CD14-positive monocyte (primary cell): ENCODE measurements at regions not wholly inside any gene's neighbourhood (a gene's known extent, or its start where the extent isn't known, plus 50 kb on each side); places are given as distances from the start of the nearest gene placed in this dataset.
"Not testable (repeated sequence)": the region's sequence is repeated elsewhere in the genome, so short reads cannot be mapped to it uniquely, and the experiment has no call there.

Source experiments
- DNase-seq, 3 donors: peaks; one replicate each; pipeline ENCODE4 v3.0.0-alpha.2; 2011 to 2022
- H2AFZ ChIP-seq: 2 replicates; pipeline ENCODE4 v1.6.0; 2012; ENCODE audit warnings: mild to moderate bottlenecking, low read depth, low read length, inconsistent platforms; ENCODE audit not compliant: insufficient read depth, poor library complexity, severe bottlenecking
- H3K27ac ChIP-seq, 2 donors: 1 replicate in 1 of 2; 2 replicates in 1 of 2; pipeline ENCODE4 v1.5.1; 2012 to 2013; ENCODE audit warnings: low read length in 2 of 2, control low read depth in 1 of 2, inconsistent platforms in 1 of 2, low read depth in 1 of 2, mild to moderate bottlenecking in 1 of 2
- H3K27me3 ChIP-seq, 2 donors: one replicate each; pipeline versions ENCODE4 v1.6.0 to v1.6.1; 2011 to 2013; ENCODE audit warnings: low read length in 2 of 2; ENCODE audit not compliant: control insufficient read depth in 2 of 2, insufficient read depth in 2 of 2
- H3K36me3 ChIP-seq, 2 donors: replicated peaks in 1 of 2; 1 replicate in 1 of 2; 2 replicates in 1 of 2; pipeline versions ENCODE4 v1.5.1 to v1.6.1; 2012 to 2013; ENCODE audit warnings: low read length in 2 of 2, control low read depth in 1 of 2, inconsistent platforms in 1 of 2, mild to moderate bottlenecking in 1 of 2; ENCODE audit not compliant: insufficient read depth in 2 of 2, control insufficient read depth in 1 of 2
- H3K4me1 ChIP-seq, 2 donors: 1 replicate in 1 of 2; 2 replicates in 1 of 2; pipeline versions ENCODE4 v1.5.1 to v1.6.1; 2012 to 2013; ENCODE audit warnings: low read length in 2 of 2, control low read depth in 1 of 2, inconsistent platforms in 1 of 2, mild to moderate bottlenecking in 1 of 2, moderate library complexity in 1 of 2; ENCODE audit not compliant: insufficient read depth in 2 of 2, control insufficient read depth in 1 of 2
- H3K4me2 ChIP-seq: replicated peaks from 2 replicates; pipeline ENCODE3; 2012; ENCODE audit warnings: low read length, moderate library complexity, mild to moderate bottlenecking; ENCODE audit not compliant: poor library complexity, severe bottlenecking; ENCODE audit errors: extremely low read depth
- H3K4me3 ChIP-seq, 3 experiments: fragments of 200-600 bp in 1 of 3; sonication (generic) in 1 of 3; replicated peaks in 1 of 3; 1 replicate in 2 of 3; 2 replicates in 1 of 3; pipeline ENCODE4 v1.5.1; 2011 to 2013; ENCODE audit warnings: low read length in 3 of 3, mild to moderate bottlenecking in 3 of 3, control low read depth in 2 of 3, low read depth in 2 of 3, inconsistent platforms in 1 of 3, moderate library complexity in 1 of 3
- H3K79me2 ChIP-seq: 2 replicates; pipeline ENCODE4 v1.6.0; 2012; ENCODE audit warnings: mild to moderate bottlenecking, control low read depth, inconsistent platforms, low read length, moderate library complexity; ENCODE audit not compliant: insufficient read depth
- H3K9ac ChIP-seq: 2 replicates; pipeline ENCODE4 v1.6.0; 2017; ENCODE audit warnings: low read length, mild to moderate bottlenecking; ENCODE audit not compliant: insufficient read depth, poor library complexity, severe bottlenecking
- H3K9me3 ChIP-seq, 2 donors: replicated peaks in 1 of 2; 1 replicate in 1 of 2; 2 replicates in 1 of 2; pipeline versions ENCODE4 v1.5.1 to v1.6.1; 2012 to 2013; ENCODE audit warnings: low read length in 2 of 2, control low read depth in 1 of 2; ENCODE audit not compliant: control insufficient read depth in 1 of 2, insufficient read depth in 1 of 2
- H4K20me1 ChIP-seq: 2 replicates; pipeline ENCODE4 v1.6.0; 2012; ENCODE audit warnings: mild to moderate bottlenecking, low read length, control low read depth, moderate library complexity; ENCODE audit not compliant: insufficient read depth
- H3K27ac Mint-ChIP-seq, 7 donors: one replicate each; pipeline ENCODE4 v1.8.0; 2020; ENCODE audit warnings: mild to moderate bottlenecking in 7 of 7, mixed read lengths in 7 of 7, moderate library complexity in 6 of 7, inconsistent platforms in 2 of 7
- H3K27me3 Mint-ChIP-seq, 3 donors: one replicate each; pipeline ENCODE4 v1.8.0; 2021 to 2022; ENCODE audit warnings: low read depth in 3 of 3, mild to moderate bottlenecking in 3 of 3, mixed read lengths in 3 of 3, moderate library complexity in 3 of 3, inconsistent platforms in 1 of 3
- H3K36me3 Mint-ChIP-seq, 2 donors: one replicate each; pipeline ENCODE4 v1.8.0; 2020; ENCODE audit warnings: mixed read lengths in 2 of 2, inconsistent platforms in 1 of 2, mild to moderate bottlenecking in 1 of 2
- H3K4me1 Mint-ChIP-seq: one replicate; pipeline ENCODE4 v1.8.0; 2020; ENCODE audit warnings: mild to moderate bottlenecking, mixed read lengths
- H3K4me3 Mint-ChIP-seq, 2 donors: one replicate each; pipeline ENCODE4 v1.8.0; 2020; ENCODE audit warnings: mild to moderate bottlenecking in 2 of 2, mixed read lengths in 2 of 2, moderate library complexity in 1 of 2
- H3K9me3 Mint-ChIP-seq, 7 donors: one replicate each; pipeline ENCODE4 v1.8.0; 2020 to 2022; ENCODE audit warnings: mixed read lengths in 7 of 7, mild to moderate bottlenecking in 6 of 7, moderate library complexity in 6 of 7, inconsistent platforms in 2 of 7
- WGBS: methylation state at CpG from one replicate; pipeline ENCODE4 v1.1.5; 2013; ENCODE audit warnings: missing lambda C conversion rate; ENCODE audit not compliant: insufficient coverage; 5-methylcytosine and 5-hydroxymethylcytosine counted together
- intact Hi-C, 2 donors: fragments of 100-400 bp; cut with micrococcal nuclease; formaldehyde crosslinking; loops; one replicate each; pipeline versions ENCODE4 v1.15.0 to v1.15.1; 2023
- TF ChIP-seq, protein P1 (sequence below): fragments of 200-600 bp; IDR thresholded peaks from one replicate; pipeline ENCODE4 v1.8.0; 2022; ENCODE audit warnings: antibody characterized with exemption, mild to moderate bottlenecking

DNA sequence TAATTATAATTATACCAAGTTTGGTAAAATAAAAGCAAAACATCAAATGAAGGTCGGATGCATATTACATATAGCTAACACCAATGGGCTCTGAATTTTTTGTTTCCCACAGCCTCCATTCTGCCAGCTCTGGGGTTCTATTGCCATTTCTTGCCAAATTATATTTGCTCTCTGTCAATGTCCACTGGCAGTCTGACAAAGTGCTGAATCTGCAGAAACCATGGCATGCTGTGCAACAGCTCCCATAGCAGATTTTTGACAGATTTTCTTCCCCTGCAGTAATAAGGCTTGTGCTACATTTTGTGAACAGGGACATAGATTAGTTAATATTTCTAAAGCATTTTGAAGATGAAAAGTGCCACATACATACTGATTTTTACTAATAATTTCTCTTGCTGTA, 1102.1 kb downstream of the DIAPH3 start:
- Mint-ChIP-seq H3K4me3 (no peak overlapping the region), H3K4me1 (no peaks in the 10 kb centered on the region)
- no peaks in the 10 kb centered on the region for H4K20me1 ChIP-seq

DNA sequence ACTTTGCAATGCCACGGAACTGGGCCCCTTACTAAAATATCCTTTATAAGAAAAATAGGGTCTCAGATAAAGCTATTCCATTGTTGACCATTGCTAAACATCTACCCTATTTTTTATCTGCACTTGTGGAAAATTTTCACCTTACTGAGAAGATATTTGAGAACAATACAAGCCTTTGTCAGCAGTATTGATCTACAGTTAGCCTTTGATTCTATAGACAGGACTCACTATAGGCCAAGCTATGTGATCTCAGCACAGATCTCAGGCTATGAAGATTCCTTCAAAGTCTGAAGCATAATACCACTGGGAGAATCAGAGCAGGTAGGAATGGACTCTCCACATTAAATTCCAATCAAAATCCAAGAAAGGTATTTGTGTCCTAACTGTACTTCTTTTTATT, 1099.7 kb downstream of the DIAPH3 start:
- no peaks in the 10 kb centered on the region for H3K36me3 ChIP-seq
- Mint-ChIP-seq H3K9me3 (no peaks in the 10 kb centered on the region), H3K27me3 (no peaks in the 10 kb centered on the region), H3K27ac (no peak overlapping the region), H3K36me3 (no peaks in the 10 kb centered on the region), H3K4me1 (no peaks in the 10 kb centered on the region), H3K4me3 (no peak overlapping the region)
- H2AFZ ChIP-seq = no peak overlapping the region
- intact Hi-C loops = no loop called here
- no peaks in the 10 kb centered on the region for H3K27me3 ChIP-seq
- H3K4me3 ChIP-seq = no peak overlapping the region
- no peaks in the 10 kb centered on the region for H3K9me3 ChIP-seq
- H3K27ac ChIP-seq = no peak overlapping the region
- no peak overlapping the region for H3K9ac ChIP-seq
- no peak overlapping the region for H3K4me2 ChIP-seq
- H4K20me1 ChIP-seq = no peaks in the 10 kb centered on the region
- no CpG with 5 or more reads among the region's 1 CpG for WGBS
- H3K4me1 ChIP-seq = no peaks in the 10 kb centered on the region
- TF ChIP-seq, protein P1, sequence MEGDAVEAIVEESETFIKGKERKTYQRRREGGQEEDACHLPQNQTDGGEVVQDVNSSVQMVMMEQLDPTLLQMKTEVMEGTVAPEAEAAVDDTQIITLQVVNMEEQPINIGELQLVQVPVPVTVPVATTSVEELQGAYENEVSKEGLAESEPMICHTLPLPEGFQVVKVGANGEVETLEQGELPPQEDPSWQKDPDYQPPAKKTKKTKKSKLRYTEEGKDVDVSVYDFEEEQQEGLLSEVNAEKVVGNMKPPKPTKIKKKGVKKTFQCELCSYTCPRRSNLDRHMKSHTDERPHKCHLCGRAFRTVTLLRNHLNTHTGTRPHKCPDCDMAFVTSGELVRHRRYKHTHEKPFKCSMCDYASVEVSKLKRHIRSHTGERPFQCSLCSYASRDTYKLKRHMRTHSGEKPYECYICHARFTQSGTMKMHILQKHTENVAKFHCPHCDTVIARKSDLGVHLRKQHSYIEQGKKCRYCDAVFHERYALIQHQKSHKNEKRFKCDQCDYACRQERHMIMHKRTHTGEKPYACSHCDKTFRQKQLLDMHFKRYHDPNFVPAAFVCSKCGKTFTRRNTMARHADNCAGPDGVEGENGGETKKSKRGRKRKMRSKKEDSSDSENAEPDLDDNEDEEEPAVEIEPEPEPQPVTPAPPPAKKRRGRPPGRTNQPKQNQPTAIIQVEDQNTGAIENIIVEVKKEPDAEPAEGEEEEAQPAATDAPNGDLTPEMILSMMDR = no peak
- H3K79me2 ChIP-seq = no peaks in the 10 kb centered on the region
- DNase-seq = no peak

More for the DNA sequence above, 1102.1 kb downstream of the DIAPH3 start:
- Histone ChIP-seq H3K4me3 (no peak overlapping the region), H3K4me2 (no peak overlapping the region), H3K9me3 (peaks cover 0 to 2% of the 10 kb centered on the region in 2 donors), H3K79me2 (no peaks in the 10 kb centered on the region), H3K36me3 (no peaks in the 10 kb centered on the region), H2AFZ (no peak overlapping the region), H3K4me1 (no peaks in the 10 kb centered on the region), H3K27ac (no peak overlapping the region), H3K27me3 (no peaks in the 10 kb centered on the region), H3K9ac (no peak overlapping the region)
- intact Hi-C loops = no loop called here
- WGBS = 100% methylated on average over 1 of the region's 1 CpG
- Mint-ChIP-seq H3K27me3 (no peaks in the 10 kb centered on the region), H3K36me3 (no peaks in the 10 kb centered on the region), H3K9me3 (peaks cover 0 to 2% (median 0%) of the 10 kb centered on the region in 7 donors), H3K27ac (no peak overlapping the region)
- TF ChIP-seq, protein P1 = no peak
- no peak for DNase-seq

DNA sequence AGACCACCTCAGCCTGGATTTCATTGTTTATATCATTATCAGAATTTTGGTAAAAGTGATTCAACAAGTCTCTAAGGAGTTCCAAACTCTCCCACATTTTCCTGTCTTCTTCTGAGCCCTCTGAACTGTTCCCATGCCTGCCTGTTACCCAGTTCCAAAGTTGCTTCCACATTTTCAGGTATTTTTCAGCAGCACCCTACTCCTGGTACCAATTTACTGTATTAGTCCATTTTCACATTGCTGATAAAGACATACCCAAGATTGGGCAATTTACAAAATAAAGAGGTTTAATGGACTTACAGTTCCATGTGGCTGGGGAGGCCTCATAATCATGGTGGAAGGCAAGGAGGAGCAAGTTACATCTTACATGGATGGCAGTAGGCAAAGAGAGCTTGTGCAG, 1087.3 kb downstream of the DIAPH3 start:
- H3K79me2 ChIP-seq = not testable (repeated sequence)

More for the DNA sequence above, 1087.3 kb downstream of the DIAPH3 start:
- H3K36me3 ChIP-seq, H3K27me3 ChIP-seq, H3K27ac Mint-ChIP-seq, H3K4me3 ChIP-seq, H3K4me1 ChIP-seq, H2AFZ ChIP-seq, DNase-seq, H3K27me3 Mint-ChIP-seq, intact Hi-C loops, H3K9ac ChIP-seq, H4K20me1 ChIP-seq, H3K27ac ChIP-seq, H3K4me3 Mint-ChIP-seq, H3K36me3 Mint-ChIP-seq, H3K4me2 ChIP-seq, H3K4me1 Mint-ChIP-seq: not testable (repeated sequence)
- H3K9me3 Mint-ChIP-seq = peaks cover 8 to 28% (median 12%) of the 10 kb centered on the region in 7 donors
- H3K9me3 ChIP-seq = peaks cover 12 to 17% of the 10 kb centered on the region in 2 donors
